Natural killer cell treated with Interleukin-12 subunit alpha and Interleukin-12 subunit beta and Interleukin-15 and Interleukin-18, amount 100 ng/mL, for 72 hours (primary cell): ENCODE measurements at regions not wholly inside any gene's neighbourhood (a gene's known extent, or its start where the extent isn't known, plus 50 kb on each side); places are given as distances from the start of the nearest gene placed in this dataset.

Experiments
- ATAC-seq, 2 donors: fragments of 150-1000 bp; cut with Tn5 transposase in 1 of 2; sonication (Bioruptor Pico), chemical (Tn5 transposase) in 1 of 2; 2 replicates each; pipeline ENCODE4 v1.10.0; 2021
- DNase-seq: peaks from one replicate; pipeline ENCODE4 v3.0.0; 2022; ENCODE audit warnings: low spot score
- H3K27ac Mint-ChIP-seq, 2 donors: 1 replicate in 1 of 2; 2 replicates in 1 of 2; pipeline ENCODE4 v1.8.0; 2022; ENCODE audit warnings: mixed read lengths in 2 of 2, mild to moderate bottlenecking in 1 of 2, moderate library complexity in 1 of 2
- H3K27me3 Mint-ChIP-seq, 2 donors: 1 replicate in 1 of 2; 2 replicates in 1 of 2; pipeline ENCODE4 v1.8.0; 2022; ENCODE audit warnings: mixed read lengths in 2 of 2
- H3K36me3 Mint-ChIP-seq: one replicate; pipeline ENCODE4 v1.8.0; 2022; ENCODE audit warnings: mixed read lengths
- H3K4me1 Mint-ChIP-seq, 2 donors: 1 replicate in 1 of 2; 2 replicates in 1 of 2; pipeline ENCODE4 v1.8.0; 2022; ENCODE audit warnings: low read depth in 2 of 2, mixed read lengths in 2 of 2, mild to moderate bottlenecking in 1 of 2
- H3K4me3 Mint-ChIP-seq: one replicate; pipeline ENCODE4 v1.8.0; 2022; ENCODE audit warnings: mixed read lengths
- H3K9me3 Mint-ChIP-seq: 2 replicates; pipeline ENCODE4 v1.8.0; 2022; ENCODE audit warnings: mixed read lengths

DNA sequence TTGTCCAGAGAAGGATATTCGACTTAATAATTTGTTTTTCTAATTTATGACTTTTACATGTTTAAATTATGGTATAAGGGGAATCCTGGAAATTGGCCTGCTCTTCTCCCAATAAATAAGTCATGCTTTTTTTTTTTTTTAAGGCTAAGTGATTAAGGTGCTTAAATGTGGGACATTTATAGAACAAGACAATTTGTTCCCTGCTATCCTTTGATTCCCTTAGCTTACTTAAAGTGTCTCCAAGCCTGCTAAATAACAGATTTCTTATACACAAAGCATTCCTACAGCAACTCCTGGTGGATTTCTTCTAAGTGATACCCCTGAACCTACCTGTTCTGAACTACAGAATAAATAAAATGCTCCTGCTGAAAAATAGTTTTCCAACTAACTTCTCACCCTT is 233.0 kb upstream of the UGT8 start:
- DNase-seq (no peak), ATAC-seq (no peak)
- Mint-ChIP-seq H3K9me3 (no peaks in the 10 kb centered on the region), H3K36me3 (no peaks in the 10 kb centered on the region), H3K27me3 (no peaks in the 10 kb centered on the region), H3K27ac (no peak overlapping the region), H3K4me3 (no peak overlapping the region), H3K4me1 (no peaks in the 10 kb centered on the region)

DNA sequence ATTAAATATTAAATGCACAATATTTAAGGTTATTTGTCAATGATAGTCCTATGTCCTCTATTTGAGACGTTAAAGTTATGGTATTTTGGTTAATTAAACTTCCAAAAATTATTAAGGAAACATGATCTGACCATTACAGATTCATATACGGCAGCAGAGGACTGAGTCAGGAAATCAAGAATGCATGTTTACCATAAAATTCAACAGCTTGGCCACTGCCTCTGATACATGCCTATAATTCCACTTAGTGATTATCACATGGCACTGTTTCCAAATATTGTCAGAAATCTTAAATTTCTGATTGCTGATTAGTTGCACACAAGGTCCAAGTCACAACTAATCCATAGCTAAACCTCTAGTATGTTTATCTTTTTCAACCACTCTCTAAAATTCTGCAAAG is 232.2 kb upstream of the UGT8 start:
- ATAC-seq (no peak), DNase-seq (no peak)
- Mint-ChIP-seq H3K27me3 (no peaks in the 10 kb centered on the region), H3K9me3 (no peaks in the 10 kb centered on the region), H3K4me1 (no peaks in the 10 kb centered on the region), H3K27ac (no peak overlapping the region), H3K36me3 (no peaks in the 10 kb centered on the region), H3K4me3 (no peak overlapping the region)

- no peak for ATAC-seq
- H3K9me3 Mint-ChIP-seq: no peaks in the 10 kb centered on the region
- H3K4me1 Mint-ChIP-seq: no peaks in the 10 kb centered on the region
- no peak overlapping the region for H3K27ac Mint-ChIP-seq
- DNase-seq: no peak
- H3K4me3 Mint-ChIP-seq: no peak overlapping the region
- no peaks in the 10 kb centered on the region for H3K36me3 Mint-ChIP-seq
- H3K27me3 Mint-ChIP-seq: no peaks in the 10 kb centered on the region
These were observed 229.9 kb upstream of the UGT8 start for GRCh38 chr4:114368751-114369150.

- H3K9me3 Mint-ChIP-seq: no peaks in the 10 kb centered on the region
These were observed 225.1 kb upstream of the UGT8 start for GRCh38 chr4:114373508-114373907.

GRCh38 chr4:114378305-114378903 is 220.2 kb upstream of the UGT8 start:
- no peaks in the 10 kb centered on the region for H3K4me1 Mint-ChIP-seq
- H3K27me3 Mint-ChIP-seq: no peaks in the 10 kb centered on the region
- no peak overlapping the region for H3K4me3 Mint-ChIP-seq
- no peaks in the 10 kb centered on the region for H3K9me3 Mint-ChIP-seq
- H3K36me3 Mint-ChIP-seq: no peaks in the 10 kb centered on the region
- ATAC-seq: no peak
- no peak for DNase-seq
- no peak overlapping the region for H3K27ac Mint-ChIP-seq

More at GRCh38 chr4:114373508-114373907, 225.1 kb upstream of the UGT8 start:
- no peaks in the 10 kb centered on the region for H3K27me3 Mint-ChIP-seq
- no peak overlapping the region for H3K4me3 Mint-ChIP-seq
- no peak overlapping the region for H3K27ac Mint-ChIP-seq
- no peaks in the 10 kb centered on the region for H3K36me3 Mint-ChIP-seq
- no peaks in the 10 kb centered on the region for H3K4me1 Mint-ChIP-seq
- ATAC-seq (no peak), DNase-seq (no peak)

DNA sequence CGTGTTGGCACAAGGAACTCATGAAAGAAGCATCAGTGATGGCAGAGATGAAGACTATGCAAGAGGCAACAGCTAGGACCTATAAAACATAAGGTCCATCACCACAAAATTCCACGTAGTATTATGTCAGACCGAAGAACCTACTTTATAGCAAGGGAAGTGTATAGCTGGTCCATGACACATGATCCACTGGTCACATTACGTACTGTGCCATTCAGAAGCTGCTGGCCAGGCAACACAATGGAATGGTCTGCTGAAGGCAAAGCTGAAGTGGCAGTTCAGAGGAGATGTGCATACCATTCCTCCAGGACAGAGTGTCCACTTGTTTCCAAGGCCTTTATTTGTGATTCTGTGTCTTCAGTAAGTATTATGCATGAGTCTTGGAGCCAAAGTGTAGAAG is 215.5 kb upstream of the UGT8 start:
- Mint-ChIP-seq H3K4me1 (no peaks in the 10 kb centered on the region), H3K36me3 (no peaks in the 10 kb centered on the region), H3K9me3 (no peaks in the 10 kb centered on the region), H3K27ac (no peak overlapping the region), H3K27me3 (no peaks in the 10 kb centered on the region), H3K4me3 (no peak overlapping the region)
- ATAC-seq (peak in 1 of 2 donors; percentile 52), DNase-seq (no peak)

DNA sequence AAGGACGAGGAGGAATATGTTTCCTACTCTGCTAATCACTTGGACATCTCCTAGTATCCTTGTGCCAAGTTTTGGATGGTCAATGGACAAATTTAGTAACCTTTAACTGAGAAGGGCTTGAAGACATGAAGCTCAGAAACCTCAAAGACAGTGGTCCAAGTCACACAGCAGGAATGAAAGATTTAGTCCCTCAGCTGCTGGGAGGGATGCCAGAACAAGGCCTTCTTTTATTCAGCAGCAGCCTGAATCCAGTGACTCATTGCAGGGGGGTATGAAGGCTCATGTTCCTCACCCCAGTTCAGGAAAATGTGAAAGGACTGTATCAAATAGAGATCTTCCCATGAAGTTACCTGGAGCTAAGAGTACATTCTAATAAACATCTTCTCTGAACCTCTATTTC is 214.9 kb upstream of the UGT8 start:
- Mint-ChIP-seq H3K4me1 (no peaks in the 10 kb centered on the region), H3K9me3 (no peaks in the 10 kb centered on the region)

GRCh38 chr4:114384629-114385028 is 214.0 kb upstream of the UGT8 start:
- H3K4me1 Mint-ChIP-seq: no peaks in the 10 kb centered on the region
- no peak for DNase-seq
- H3K27me3 Mint-ChIP-seq: no peaks in the 10 kb centered on the region
- H3K9me3 Mint-ChIP-seq: no peaks in the 10 kb centered on the region
- no peak overlapping the region for H3K4me3 Mint-ChIP-seq
- no peak for ATAC-seq
- H3K36me3 Mint-ChIP-seq: no peaks in the 10 kb centered on the region
- H3K27ac Mint-ChIP-seq: no peak overlapping the region

More for the DNA sequence above, 214.9 kb upstream of the UGT8 start:
- H3K27me3 Mint-ChIP-seq: no peaks in the 10 kb centered on the region
- H3K36me3 Mint-ChIP-seq: no peaks in the 10 kb centered on the region
- ATAC-seq (no peak), DNase-seq (no peak)
- H3K4me3 Mint-ChIP-seq: no peak overlapping the region
- H3K27ac Mint-ChIP-seq: no peak overlapping the region

DNA sequence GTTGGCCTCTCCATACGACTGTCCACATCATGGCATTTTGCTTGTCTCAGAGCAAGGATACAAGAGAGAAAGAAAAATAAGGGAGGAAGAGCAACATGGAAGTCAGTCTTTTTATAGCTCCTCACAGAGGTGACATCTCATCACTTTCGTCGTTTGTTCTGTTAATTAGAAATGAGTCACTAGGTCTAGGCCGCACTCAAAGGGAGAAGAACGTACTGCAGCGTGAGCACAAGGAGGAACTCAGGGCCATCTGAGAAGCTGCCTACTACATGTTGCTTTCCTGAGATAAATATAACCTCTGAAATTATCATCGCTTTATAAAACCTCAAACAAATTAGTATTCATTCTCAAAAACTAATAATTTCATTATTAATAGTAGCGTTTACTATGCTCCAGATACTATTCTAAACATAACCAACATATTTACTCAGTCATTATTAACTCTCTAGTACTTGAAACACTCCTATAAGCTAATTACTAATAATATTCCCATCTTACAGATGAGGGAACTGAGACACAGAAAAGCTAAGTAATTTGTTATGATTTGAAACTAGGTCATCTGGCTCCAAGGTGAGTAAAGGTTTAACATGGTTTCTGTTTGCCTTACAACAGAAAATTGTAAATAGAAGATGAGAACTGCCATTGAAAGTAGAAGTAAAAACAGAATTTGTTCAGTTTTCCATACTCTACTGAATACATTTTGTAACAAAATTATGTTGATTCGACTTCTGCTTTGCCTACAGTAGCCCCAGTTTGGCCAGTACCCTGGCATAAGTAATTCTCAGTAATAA is 213.2 kb upstream of the UGT8 start:
- Mint-ChIP-seq H3K9me3 (no peaks in the 10 kb centered on the region), H3K27ac (no peak overlapping the region), H3K4me1 (no peaks in the 10 kb centered on the region), H3K36me3 (no peaks in the 10 kb centered on the region), H3K27me3 (no peaks in the 10 kb centered on the region), H3K4me3 (no peak overlapping the region)
- ATAC-seq (no peak), DNase-seq (no peak)

GRCh38 chr4:114386637-114387233 is 211.9 kb upstream of the UGT8 start:
- no peak overlapping the region for H3K4me3 Mint-ChIP-seq
- no peak for DNase-seq
- no peak for ATAC-seq
- no peak overlapping the region for H3K27ac Mint-ChIP-seq
- H3K9me3 Mint-ChIP-seq: no peaks in the 10 kb centered on the region
- H3K36me3 Mint-ChIP-seq: no peaks in the 10 kb centered on the region
- no peaks in the 10 kb centered on the region for H3K4me1 Mint-ChIP-seq
- H3K27me3 Mint-ChIP-seq: peaks cover 0 to 3% of the 10 kb centered on the region in 2 donors

- Mint-ChIP-seq H3K4me1 (no peaks in the 10 kb centered on the region), H3K9me3 (no peaks in the 10 kb centered on the region), H3K27ac (no peak overlapping the region), H3K36me3 (no peaks in the 10 kb centered on the region), H3K4me3 (no peak overlapping the region), H3K27me3 (peaks cover 0 to 3% of the 10 kb centered on the region in 2 donors)
- ATAC-seq (no peak), DNase-seq (no peak)
These were observed 209.4 kb upstream of the UGT8 start for GRCh38 chr4:114389070-114389685.

GRCh38 chr4:114393295-114394038 is 205.1 kb upstream of the UGT8 start:
- no peaks in the 10 kb centered on the region for H3K9me3 Mint-ChIP-seq
- no peaks in the 10 kb centered on the region for H3K4me1 Mint-ChIP-seq
- H3K36me3 Mint-ChIP-seq: no peaks in the 10 kb centered on the region
- H3K27me3 Mint-ChIP-seq: peaks cover 0 to 3% of the 10 kb centered on the region in 2 donors
- ATAC-seq: no peak
- DNase-seq: no peak
- no peak overlapping the region for H3K4me3 Mint-ChIP-seq
- no peak overlapping the region for H3K27ac Mint-ChIP-seq

DNA sequence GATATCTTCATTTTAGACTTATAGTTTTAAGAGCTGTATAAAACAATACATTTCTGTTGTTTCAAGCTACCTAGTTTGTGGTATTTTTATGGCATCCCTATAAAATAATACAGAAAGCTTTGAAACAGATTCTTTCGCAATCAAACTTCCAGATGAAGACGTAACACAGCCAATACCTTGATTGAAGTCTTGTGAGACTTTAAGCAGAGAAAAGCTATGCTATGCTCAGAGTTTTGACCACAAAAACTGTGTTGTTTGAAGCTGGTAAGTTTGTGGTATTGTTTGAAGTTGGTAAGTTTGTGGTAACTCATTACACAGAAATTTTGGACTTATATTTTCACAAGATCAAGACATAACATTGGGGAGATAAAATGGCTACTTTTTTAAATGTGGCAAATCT is 201.8 kb upstream of the UGT8 start:
- no peak for DNase-seq
- no peak overlapping the region for H3K27ac Mint-ChIP-seq
- ATAC-seq: no peak

More for the DNA sequence above, 201.8 kb upstream of the UGT8 start:
- Mint-ChIP-seq H3K27me3 (no peaks in the 10 kb centered on the region), H3K4me1 (no peaks in the 10 kb centered on the region), H3K36me3 (no peaks in the 10 kb centered on the region), H3K4me3 (no peak overlapping the region), H3K9me3 (no peaks in the 10 kb centered on the region)
